Osteoblast (primary cell): ENCODE measurements at regions not wholly inside any gene's neighbourhood (a gene's known extent, or its start where the extent isn't known, plus 50 kb on each side); places are given as distances from the start of the nearest gene placed in this dataset.

ENCODE experiments used
- DNase-seq: peaks from one replicate; pipeline ENCODE4 v3.0.0; 2011; ENCODE audit warnings: low spot score, mixed read lengths; ENCODE audit not compliant: insufficient read length; ENCODE audit errors: missing footprints
- H2AFZ ChIP-seq: 2 replicates; pipeline ENCODE4 v1.6.0; 2011; ENCODE audit warnings: mild to moderate bottlenecking, low read length
- H3K27ac ChIP-seq: 2 replicates; pipeline ENCODE4 v1.5.1; 2011; ENCODE audit warnings: mild to moderate bottlenecking, low read depth, low read length, moderate library complexity
- H3K27me3 ChIP-seq: 2 replicates; pipeline ENCODE4 v1.6.0; 2012; ENCODE audit warnings: mild to moderate bottlenecking, control low read depth, inconsistent platforms, low read length, moderate library complexity; ENCODE audit not compliant: insufficient read depth
- H3K36me3 ChIP-seq: 2 replicates; pipeline ENCODE4 v1.5.1; 2011; ENCODE audit warnings: mild to moderate bottlenecking, low read length, control low read depth, moderate library complexity; ENCODE audit not compliant: insufficient read depth
- H3K4me1 ChIP-seq: 2 replicates; pipeline ENCODE4 v1.5.1; 2011; ENCODE audit warnings: mild to moderate bottlenecking, low read length, control low read depth, moderate library complexity; ENCODE audit not compliant: insufficient read depth
- H3K4me2 ChIP-seq: 2 replicates; pipeline ENCODE4 v1.6.0; 2011; ENCODE audit warnings: mild to moderate bottlenecking, low read length; ENCODE audit not compliant: insufficient read depth
- H3K4me3 ChIP-seq: fragments of 200-600 bp; sonication (generic); 3 replicates; pipeline ENCODE4 v1.5.1; 2012; ENCODE audit warnings: mild to moderate bottlenecking, low read length, inconsistent platforms; ENCODE audit not compliant: insufficient read depth
- H3K79me2 ChIP-seq: 2 replicates; pipeline ENCODE4 v1.6.0; 2012; ENCODE audit warnings: mild to moderate bottlenecking, low read length, control low read depth, inconsistent platforms; ENCODE audit not compliant: insufficient read depth
- H3K9me3 ChIP-seq: 2 replicates; pipeline ENCODE4 v1.5.1; 2011; ENCODE audit warnings: low read depth, low read length, control low read depth
- H4K20me1 ChIP-seq: 2 replicates; pipeline ENCODE4 v1.6.0; 2012; ENCODE audit warnings: mild to moderate bottlenecking, low read length, control low read depth; ENCODE audit not compliant: insufficient read depth
- TF ChIP-seq, protein P1 (sequence below): IDR thresholded peaks from 2 replicates; pipeline ENCODE4 v1.5.1; 2011; ENCODE audit warnings: mild to moderate bottlenecking, low read depth, low read length, moderate library complexity; ENCODE audit errors: extremely low read depth

DNA sequence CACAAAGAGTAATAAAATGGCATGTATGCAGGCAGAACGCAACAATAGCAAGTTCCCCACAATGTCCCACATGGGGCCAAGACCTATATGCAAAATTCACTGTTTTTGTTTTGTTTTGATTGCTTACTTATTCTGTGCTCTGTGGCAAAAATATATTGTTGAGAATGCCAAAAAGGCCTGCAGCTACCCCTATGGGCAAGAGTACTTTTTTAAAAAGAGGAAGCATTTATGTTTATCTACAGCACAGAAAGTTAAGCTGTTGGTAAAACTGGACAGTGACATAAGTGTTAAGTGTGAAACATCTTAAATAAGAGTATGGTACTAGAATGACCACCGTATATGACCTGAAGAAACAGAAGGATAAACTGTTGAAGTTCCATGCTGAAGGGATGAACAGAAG is 301.9 kb upstream of the ZC3H12C start:
- Histone ChIP-seq H4K20me1 (no peaks in the 10 kb centered on the region), H3K4me1 (no peaks in the 10 kb centered on the region), H2AFZ (no peak overlapping the region), H3K4me2 (no peak overlapping the region), H3K27me3 (no peaks in the 10 kb centered on the region), H3K36me3 (no peaks in the 10 kb centered on the region), H3K9me3 (no peaks in the 10 kb centered on the region), H3K79me2 (no peaks in the 10 kb centered on the region), H3K4me3 (no peak overlapping the region), H3K27ac (no peak overlapping the region)
- TF ChIP-seq, protein P1, sequence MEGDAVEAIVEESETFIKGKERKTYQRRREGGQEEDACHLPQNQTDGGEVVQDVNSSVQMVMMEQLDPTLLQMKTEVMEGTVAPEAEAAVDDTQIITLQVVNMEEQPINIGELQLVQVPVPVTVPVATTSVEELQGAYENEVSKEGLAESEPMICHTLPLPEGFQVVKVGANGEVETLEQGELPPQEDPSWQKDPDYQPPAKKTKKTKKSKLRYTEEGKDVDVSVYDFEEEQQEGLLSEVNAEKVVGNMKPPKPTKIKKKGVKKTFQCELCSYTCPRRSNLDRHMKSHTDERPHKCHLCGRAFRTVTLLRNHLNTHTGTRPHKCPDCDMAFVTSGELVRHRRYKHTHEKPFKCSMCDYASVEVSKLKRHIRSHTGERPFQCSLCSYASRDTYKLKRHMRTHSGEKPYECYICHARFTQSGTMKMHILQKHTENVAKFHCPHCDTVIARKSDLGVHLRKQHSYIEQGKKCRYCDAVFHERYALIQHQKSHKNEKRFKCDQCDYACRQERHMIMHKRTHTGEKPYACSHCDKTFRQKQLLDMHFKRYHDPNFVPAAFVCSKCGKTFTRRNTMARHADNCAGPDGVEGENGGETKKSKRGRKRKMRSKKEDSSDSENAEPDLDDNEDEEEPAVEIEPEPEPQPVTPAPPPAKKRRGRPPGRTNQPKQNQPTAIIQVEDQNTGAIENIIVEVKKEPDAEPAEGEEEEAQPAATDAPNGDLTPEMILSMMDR: no peak
- DNase-seq: no peak

DNA sequence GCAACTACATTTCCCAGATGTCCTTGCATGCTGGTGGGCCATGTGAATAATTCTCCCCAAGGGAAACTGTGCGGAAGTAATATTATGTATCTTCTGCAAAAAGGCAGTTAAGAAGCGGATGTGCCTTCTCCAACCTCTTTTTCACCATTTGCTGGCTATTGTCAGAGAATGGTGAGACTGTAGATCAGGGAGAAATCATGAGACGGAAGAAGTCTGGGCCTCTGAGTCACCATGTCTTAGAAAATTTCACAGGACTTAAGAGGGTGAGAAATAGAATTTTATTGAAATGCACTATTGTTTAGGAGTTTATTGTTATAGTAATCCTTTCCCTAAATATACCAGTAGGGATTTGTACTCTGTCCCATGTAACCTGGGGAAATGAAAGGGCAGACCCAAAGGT is 298.7 kb upstream of the ZC3H12C start:
- no peak overlapping the region for H3K4me3 ChIP-seq
- no peaks in the 10 kb centered on the region for H4K20me1 ChIP-seq
- no peaks in the 10 kb centered on the region for H3K36me3 ChIP-seq
- no peak for DNase-seq
- H3K9me3 ChIP-seq: no peaks in the 10 kb centered on the region
- H3K4me1 ChIP-seq: no peaks in the 10 kb centered on the region
- H3K27ac ChIP-seq: no peak overlapping the region
- H3K27me3 ChIP-seq: no peaks in the 10 kb centered on the region
- H3K79me2 ChIP-seq: no peaks in the 10 kb centered on the region
- H3K4me2 ChIP-seq: no peak overlapping the region
- H2AFZ ChIP-seq: no peak overlapping the region
- TF ChIP-seq, protein P1: no peak

DNA sequence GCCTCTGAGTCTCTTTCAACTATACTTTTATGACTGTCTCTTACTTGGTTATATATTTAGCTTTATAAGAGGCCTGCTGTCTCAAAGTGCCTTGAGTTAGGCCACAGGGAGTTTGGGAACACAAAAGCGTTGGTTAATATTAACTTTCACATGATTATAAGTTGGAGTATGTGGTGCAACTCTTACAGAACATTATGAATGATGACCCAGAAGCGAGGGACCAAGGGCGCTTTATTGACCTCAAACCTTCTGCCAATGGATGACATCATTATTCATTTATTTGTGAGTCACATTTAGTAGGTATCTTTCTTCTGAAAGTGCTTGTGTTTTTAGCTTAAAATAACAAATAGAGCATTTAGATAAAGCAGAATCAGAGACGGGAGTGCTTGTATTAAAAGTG is 298.0 kb upstream of the ZC3H12C start:
- peak overlapping the region; percentile 35 for H2AFZ ChIP-seq
- H3K27ac ChIP-seq: no peak overlapping the region

DNA sequence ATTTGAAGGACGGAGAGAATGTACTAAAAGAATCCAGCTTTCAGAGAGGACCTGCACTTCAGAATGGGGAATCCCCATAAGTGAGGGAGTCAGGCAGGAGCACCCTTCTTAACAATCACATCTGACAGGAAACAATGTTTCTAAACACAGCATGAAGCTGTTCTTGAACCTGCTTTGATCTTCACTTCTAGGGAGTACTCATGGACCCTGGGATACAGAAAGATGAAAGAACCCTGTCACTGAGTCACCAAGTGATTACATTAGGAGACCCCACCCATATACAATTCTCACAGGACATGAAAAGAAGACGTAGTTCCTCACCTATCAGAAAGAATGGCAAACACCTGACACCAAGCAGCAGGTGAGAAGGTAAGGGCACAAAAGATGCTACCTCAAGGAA is 296.9 kb upstream of the ZC3H12C start:
- H3K4me2 ChIP-seq: no peak overlapping the region
- H2AFZ ChIP-seq: no peak overlapping the region
- DNase-seq: no peak
- TF ChIP-seq, protein P1: no peak
- H4K20me1 ChIP-seq: no peaks in the 10 kb centered on the region
- no peaks in the 10 kb centered on the region for H3K27me3 ChIP-seq
- H3K36me3 ChIP-seq: no peaks in the 10 kb centered on the region
- no peak overlapping the region for H3K4me3 ChIP-seq
- no peaks in the 10 kb centered on the region for H3K79me2 ChIP-seq
- H3K9me3 ChIP-seq: no peaks in the 10 kb centered on the region
- no peaks in the 10 kb centered on the region for H3K4me1 ChIP-seq
- H3K27ac ChIP-seq: no peak overlapping the region

More for the DNA sequence above, 298.0 kb upstream of the ZC3H12C start:
- TF ChIP-seq, protein P1: no peak
- H3K36me3 ChIP-seq: no peaks in the 10 kb centered on the region
- H3K4me3 ChIP-seq: no peak overlapping the region
- H3K4me1 ChIP-seq: no peaks in the 10 kb centered on the region
- H4K20me1 ChIP-seq: no peaks in the 10 kb centered on the region
- H3K4me2 ChIP-seq: no peak overlapping the region
- DNase-seq: no peak
- H3K27me3 ChIP-seq: no peaks in the 10 kb centered on the region
- no peaks in the 10 kb centered on the region for H3K79me2 ChIP-seq
- no peaks in the 10 kb centered on the region for H3K9me3 ChIP-seq
